Activated CD4-positive, CD25-positive, alpha-beta regulatory T cell treated with anti-CD3 and anti-CD28 coated beads, Interleukin-2, amount 50 U/mL, for 72 hours (primary cell): ENCODE measurements at regions not wholly inside any gene's neighbourhood (a gene's known extent, or its start where the extent isn't known, plus 50 kb on each side); places are given as distances from the start of the nearest gene placed in this dataset.

ENCODE experiments used
- DNase-seq: peaks from one replicate; pipeline ENCODE4 v3.0.0; 2021

GRCh38 chr3:148605521-148605920 is 92.2 kb upstream of the AGTR1 start:
- no peak for DNase-seq

DNA sequence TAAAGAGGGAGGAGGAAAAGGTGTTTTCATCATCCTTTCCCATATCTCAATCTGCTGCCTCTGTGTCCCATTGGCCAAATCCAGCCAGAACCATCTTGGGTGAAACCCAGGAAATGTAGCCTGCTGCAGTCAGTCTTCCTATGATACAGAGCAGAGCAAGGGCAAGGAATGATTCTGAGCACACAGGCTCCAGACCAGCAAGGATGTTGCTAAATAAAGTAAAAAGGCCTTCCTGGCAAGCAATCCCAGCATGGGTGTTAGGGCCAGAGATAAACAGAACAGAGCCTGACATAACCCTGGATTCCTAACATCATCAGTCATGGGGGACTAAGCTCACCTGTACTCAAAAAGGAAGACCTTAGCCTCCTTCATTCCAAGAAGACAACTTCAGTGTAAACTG is 90.7 kb upstream of the AGTR1 start:
- no peak for DNase-seq

- no peak for DNase-seq
Measured at GRCh38 chr3:148607491-148607890, 90.2 kb upstream of the AGTR1 start.

GRCh38 chr3:148612278-148612677 is 85.4 kb upstream of the AGTR1 start:
- no peak for DNase-seq

GRCh38 chr3:148615382-148615781 is 82.3 kb upstream of the AGTR1 start:
- no peak for DNase-seq

GRCh38 chr3:148625095-148625736 is 72.5 kb upstream of the AGTR1 start:
- DNase-seq: no peak

GRCh38 chr3:148625991-148626390 is 71.7 kb upstream of the AGTR1 start:
- DNase-seq: no peak

GRCh38 chr3:148629006-148629405 is 68.7 kb upstream of the AGTR1 start:
- DNase-seq: no peak

- DNase-seq: no peak
Measured at GRCh38 chr3:148631124-148631903, 66.4 kb upstream of the AGTR1 start.

DNA sequence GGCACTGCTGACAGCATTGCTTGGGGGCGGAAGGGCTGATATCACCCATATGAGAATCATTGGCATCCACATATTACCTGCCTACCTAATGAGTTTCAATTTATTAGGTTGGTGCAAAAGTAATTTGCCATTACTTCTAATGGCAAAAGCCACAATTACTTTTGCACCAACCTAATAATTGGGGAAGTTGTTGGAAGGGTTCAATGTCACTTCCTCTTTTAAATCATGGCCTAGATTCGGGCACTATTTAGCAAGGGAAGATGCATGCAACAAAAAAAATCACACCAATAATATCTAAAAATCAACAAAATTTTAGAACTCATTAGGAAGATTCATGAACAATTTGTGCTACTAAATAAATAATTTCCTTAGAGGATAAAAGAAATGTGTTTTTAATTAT is 56.0 kb upstream of the AGTR1 start:
- no peak for DNase-seq

GRCh38 chr3:148642214-148642613 is 55.5 kb upstream of the AGTR1 start:
- DNase-seq: no peak

GRCh38 chr3:148642616-148643015 is 55.1 kb upstream of the AGTR1 start:
- no peak for DNase-seq

- DNase-seq: no peak
Measured at GRCh38 chr3:148643389-148643840, 54.3 kb upstream of the AGTR1 start.

DNA sequence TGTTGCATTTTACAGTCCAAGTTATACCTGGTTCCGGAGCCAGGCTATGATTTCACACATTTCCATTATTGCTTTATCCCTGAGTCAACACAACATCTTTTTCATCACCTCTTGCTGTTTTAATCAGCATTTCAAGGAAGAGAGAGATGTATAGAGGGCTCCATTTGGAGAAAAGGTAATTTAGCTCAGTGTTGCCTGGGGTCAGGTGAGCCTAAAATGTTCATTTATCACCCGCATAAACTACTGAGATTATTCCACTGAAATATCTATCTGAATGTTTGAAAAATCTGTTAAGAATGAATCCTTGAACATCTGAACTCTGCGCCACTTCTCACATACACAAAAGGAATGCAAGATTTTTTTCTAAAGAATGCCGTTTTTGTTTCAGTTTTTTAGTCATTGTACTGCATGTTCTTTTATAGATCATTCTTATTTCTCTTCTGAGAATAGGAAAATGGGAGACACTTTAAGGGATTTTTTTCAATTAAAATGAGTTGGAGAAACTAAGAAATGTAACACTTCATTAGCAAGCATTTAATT is 51.5 kb upstream of the AGTR1 start:
- DNase-seq: no peak
